KG1 (cell line): ENCODE measurements at regions not wholly inside any gene's neighbourhood (a gene's known extent, or its start where the extent isn't known, plus 50 kb on each side); places are given as distances from the start of the nearest gene placed in this dataset.

Source experiments
- DNase-seq: peaks from one replicate; lab custom pipeline; 2025; lab: John Stamatoyannopoulos, UW

DNA sequence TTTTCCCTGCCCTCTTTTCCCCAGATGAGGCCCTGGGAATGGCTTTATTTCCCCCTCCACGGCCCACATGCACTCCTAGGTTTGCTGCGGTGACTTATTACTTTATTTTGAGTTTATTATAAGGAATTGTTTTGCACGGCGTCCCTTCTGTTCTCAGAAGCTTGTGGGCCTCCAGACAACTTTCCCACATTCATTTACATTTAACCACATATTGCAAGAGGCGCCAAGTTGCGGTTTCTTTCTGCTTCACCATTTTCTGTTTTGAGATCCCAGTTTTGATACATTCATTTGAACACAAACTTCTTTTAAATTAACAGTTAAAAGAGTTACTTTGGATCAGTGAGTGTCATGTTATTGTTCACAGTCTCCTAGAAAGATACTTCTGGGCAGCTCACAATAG, 532.5 kb upstream of the MGMT start:
- DNase-seq = no peak

DNA sequence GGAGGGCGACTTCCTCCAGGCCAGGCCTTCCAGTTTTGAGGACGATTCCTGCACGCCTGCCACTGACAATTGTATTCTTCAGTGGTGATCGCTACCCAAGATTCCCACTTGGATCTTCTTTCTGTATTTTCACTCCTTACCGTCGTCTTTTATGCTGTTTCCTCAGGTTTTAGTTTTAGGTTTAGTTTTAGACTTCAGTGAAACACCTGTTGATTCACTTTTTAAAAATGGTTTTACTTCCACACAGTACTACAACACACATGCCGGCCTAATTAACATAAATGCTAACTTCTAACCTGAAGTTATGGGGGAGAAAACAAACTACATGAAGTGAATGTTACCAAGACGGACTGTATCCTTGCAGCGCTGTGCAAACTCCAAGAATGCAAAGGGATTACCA, 530.6 kb upstream of the MGMT start:
- DNase-seq = no peak

DNA sequence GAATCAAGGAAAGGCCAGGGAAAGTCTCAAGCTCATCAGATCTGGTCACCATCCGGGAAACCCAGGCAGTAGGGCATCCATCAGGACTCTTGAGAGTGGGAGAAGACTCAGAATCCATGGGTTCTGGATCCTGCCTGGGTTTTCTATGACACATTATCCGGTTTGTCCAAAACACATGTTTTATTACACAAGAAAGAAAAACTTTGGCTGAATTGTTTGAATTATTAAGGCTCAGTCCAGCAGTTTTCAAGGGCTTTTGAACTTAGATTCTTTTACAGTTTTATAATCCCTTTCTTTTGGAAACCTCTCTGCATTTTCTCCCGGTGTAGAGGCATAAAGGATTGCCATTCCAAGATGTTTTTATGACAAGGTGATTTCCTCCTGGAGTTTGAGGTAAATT, 528.5 kb upstream of the MGMT start:
- DNase-seq = no peak

GRCh38 chr10:128940081-128940480, 527.0 kb upstream of the MGMT start:
- DNase-seq = no peak

DNA sequence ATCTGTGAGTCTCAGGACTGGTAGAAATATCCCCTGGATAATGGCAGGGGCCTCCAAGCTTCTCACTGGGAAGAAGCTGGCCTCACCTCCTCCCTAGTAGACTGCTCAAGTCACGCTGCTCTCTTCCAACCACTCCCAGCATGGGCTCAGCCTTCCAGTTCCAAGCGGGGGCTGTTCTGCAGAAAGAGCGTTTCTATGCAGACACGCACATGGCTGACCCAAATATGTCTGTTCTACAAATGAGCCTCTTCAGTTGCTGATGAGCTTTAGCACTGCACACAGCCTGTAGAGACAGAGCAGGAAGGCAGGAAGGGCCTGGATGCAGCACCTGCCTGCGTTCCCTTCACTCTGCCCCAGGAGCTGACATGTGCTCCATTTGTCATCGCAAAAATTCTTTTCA, 523.9 kb upstream of the MGMT start:
- DNase-seq = no peak

DNA sequence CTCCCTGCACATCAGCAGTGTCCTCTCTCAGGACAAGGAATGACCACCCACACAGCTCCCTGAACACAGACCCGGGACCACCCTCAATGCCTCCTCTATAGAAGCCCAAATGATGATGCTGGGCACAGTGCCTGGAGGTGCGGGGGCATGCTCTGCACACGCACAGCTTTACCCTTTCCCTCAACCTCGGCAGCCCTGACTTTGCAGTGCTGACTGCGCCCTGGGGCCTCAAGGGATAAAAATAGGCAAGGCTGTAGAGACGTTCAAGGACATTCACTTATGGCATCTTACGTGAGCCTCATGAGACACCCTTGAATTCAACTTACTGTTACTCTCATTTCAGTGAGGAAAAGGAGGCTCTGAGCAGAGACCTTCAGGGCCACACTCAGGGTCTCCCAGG, 521.6 kb upstream of the MGMT start:
- no peak for DNase-seq

DNA sequence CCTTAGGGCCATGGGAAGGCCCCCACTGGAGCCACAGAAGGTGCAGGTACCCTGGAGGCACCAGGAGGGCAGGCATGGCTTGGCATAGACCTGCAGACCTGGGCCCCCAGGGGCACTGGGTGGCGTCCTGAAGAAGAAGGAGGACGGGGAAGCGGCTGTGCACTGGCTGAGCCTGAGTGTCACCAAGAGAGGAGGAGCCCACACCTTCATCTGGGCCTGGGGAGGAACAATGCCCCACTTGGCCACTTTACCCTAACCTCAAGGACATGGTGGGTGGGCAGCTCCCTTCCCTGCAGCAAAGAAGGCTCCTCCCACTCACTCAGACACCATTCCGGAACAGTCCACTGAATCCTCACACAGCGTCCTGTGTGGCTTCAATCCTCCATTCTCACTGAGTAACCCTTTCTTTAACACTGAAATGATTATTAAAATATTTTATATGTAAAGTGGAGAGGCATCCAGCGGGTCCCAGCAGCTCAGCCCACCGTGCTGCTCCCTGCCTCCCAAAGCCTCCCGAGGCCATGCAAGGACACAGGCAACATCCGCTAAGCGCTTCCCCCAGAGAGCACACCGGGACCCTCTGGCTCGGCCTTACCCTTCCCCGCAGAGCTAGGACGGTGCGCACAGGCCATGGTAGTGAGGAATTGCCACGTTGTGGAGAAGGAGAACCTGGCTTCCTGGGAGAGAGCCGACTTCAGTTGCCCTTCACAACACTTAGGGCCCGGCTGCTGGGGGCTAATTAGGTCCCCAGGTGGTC, 516.7 kb upstream of the MGMT start:
- no peak for DNase-seq

- no peak for DNase-seq
Observed at GRCh38 chr10:128950916-128951275, 516.1 kb upstream of the MGMT start.

- DNase-seq = no peak
Observed at GRCh38 chr10:128952856-128953255, 514.2 kb upstream of the MGMT start.

GRCh38 chr10:128956149-128956548, 510.9 kb upstream of the MGMT start:
- DNase-seq = no peak

DNA sequence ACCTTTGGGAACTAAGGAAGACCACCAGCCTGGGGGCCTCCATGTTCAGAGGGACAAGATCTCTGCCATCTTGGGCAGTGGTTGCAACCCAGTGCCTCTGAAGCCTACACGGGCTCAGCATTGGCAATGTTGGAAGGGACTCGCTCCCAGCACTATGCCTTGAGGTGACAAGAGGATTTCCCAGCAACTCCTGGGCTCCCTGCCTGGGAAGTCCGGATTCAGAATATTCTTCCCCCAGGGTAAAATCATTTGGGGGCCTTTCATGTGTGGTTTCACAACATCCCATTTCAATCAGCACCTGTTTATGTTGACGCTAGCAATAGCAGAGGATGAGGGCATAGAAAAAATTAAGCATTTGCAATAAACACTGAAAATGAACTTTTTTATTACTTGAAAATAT, 509.8 kb upstream of the MGMT start:
- DNase-seq = no peak

- no peak for DNase-seq
Observed at GRCh38 chr10:128958834-128959690, 508.0 kb upstream of the MGMT start.

- DNase-seq = no peak
Observed at GRCh38 chr10:128959746-128960145, 507.3 kb upstream of the MGMT start.

DNA sequence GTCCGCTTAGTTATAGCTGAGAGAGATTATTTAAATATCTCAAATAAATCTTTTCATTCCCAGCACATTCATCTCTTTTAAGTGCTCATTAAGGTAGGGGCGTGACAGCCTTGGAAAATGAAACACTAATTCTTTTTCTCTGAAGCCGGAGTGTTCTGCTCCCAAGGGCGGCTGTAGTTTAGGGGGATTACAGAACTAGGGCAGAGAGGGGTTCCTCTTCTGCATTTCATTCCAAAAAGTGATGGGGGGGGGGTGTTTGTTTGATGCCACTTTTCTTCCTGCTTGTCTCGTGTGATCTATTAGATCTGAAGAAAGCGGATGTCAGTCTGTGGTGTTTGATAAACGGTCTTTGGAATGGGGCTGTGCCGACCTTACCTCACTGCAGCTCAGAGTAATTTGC, 506.5 kb upstream of the MGMT start:
- no peak for DNase-seq

DNA sequence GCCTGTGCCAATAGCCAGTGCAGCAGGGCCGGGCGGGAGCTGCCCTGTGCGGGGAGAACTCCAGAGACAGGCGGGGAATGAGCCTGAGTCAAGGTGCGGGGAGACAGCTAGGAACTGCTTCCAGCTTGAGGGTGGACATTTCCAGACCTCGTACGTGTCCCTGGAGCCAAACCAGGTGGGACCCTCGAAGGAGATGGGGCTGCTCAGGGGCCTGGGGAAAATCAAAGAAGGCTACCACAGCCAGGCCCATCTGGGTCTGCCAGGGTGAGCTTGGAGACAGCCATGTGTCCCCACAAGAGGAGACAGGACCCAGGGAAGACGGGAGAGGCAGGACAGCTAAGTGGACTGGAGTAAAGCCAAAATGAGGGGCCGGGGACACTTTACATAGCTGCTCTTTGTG, 504.9 kb upstream of the MGMT start:
- DNase-seq = no peak

DNA sequence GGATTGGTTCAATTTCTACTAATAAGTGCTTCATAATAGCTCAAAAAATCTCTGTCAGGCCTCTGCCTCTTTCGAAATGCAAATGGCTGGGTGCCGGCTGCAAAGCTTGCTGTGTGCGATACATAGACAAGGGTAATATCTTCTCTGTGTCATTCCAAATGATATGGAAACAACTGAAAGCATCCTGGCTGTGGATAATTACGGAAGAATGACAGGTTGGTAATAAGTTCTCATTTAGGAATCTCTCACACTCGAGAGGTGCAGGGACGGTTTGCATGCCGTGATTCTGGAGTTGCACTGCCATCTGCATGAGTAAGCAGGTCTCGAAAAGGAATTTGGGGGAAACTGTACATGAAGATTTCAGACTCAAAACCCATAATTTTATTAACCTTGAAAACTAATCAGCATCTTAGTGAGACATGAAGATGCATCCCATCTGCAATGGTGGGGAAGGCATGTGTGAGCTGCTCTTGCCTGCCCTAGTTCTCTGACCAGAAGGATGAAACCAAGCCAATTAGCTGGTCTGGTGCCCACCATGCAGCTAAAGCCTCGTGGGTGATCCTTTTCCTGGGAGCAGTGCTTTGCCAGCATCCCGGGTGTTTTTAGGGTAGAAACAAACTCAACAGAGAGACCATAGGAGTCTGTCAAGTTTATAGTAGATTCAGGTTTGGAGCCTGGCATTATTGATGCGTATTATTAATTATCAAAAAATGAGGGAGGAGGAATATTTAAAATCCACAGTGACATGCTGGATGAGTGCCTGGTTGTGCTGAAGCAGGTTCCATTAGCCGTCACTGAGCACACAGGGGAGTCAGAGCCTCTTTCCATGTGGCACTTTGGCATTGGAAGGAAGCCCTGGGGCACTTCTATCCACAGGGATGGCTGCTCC, 503.6 kb upstream of the MGMT start:
- DNase-seq = no peak

DNA sequence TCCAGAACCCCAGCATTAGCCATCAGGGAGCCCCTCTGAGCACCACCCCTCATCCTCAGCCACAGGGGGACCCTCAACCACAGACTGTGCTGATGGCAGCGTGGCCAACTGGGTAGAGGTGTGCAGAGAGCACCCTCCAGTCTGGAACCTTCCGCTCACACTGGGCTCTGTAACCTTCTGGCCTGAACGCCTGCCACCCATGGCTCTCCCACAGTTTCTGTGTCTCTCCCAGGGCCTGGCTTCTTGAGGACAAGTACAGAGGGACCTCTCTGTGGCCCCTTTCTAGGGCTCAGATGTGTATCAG, 503.0 kb upstream of the MGMT start:
- no peak for DNase-seq

DNA sequence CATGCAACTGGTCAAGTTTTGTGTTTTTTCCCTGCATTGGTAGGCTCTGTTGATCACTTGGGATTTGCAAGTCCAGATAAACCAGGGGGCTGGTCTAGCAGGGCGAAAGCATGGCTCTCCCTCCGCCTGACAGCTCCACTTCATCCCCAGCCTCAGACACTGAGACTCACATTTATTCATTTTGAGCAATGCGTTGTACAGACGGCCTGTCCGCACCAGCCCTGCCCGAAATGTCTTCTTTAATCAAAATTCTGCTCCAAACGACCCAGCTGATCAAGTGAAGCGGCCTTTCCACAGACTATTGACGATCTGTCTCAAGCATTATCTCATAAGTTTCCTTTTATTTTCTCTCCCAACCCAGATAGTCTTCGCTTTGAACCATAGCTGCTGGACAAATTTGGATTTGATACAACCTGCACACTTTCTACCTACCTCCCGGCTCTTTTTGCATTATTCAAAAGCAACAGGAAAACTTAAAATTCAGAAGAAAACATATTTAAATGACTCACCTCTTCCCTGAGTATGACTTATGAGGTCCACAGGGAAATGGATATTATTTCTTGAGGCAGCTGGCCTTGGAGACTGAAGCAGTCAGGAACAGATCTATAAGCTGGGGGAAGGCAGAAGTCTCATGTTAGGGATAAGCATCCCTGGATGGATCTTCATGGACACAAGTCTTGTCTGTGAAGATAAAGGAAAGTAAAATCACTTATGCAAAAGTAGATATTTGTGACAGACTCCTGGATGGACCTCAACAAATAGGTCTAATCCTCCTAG, 498.9 kb upstream of the MGMT start:
- DNase-seq = no peak

DNA sequence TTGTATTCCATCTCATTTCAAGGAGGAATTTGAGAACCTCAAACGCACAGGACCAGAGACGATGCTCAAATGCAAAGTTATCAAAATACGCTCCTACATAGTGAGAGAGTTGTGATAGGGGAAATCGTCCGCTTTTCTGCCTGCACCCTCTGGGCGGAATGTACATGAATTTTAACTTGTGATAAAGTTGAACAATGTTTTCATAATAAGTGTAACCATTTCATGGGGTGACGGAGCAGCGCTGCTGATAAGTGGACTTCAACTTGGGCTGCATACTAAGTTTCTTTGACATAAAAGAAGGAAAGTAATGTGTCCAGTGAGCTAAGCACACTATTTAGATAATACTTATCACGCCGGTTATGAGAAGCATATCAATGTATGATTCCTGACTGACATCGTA, 497.5 kb upstream of the MGMT start:
- no peak for DNase-seq

- DNase-seq = no peak
Observed at GRCh38 chr10:128971374-128972035, 495.5 kb upstream of the MGMT start.

DNA sequence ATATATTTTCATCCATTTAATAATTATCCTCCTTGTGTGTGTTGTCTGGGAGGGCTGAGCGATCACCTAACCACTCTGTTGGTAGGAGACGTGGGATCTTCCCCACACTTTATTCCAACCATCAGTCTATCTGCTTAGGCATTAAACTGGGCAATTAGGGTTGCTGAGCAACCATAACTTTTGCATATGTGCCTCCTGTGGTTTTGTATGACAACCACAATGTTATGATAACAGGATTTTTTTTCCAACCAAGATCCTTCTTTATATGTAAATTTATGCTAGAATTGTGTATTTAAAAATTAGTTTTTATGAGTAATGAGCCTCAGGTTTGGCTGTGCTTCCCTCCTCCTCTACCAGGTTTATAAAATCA, 495.0 kb upstream of the MGMT start:
- no peak for DNase-seq

DNA sequence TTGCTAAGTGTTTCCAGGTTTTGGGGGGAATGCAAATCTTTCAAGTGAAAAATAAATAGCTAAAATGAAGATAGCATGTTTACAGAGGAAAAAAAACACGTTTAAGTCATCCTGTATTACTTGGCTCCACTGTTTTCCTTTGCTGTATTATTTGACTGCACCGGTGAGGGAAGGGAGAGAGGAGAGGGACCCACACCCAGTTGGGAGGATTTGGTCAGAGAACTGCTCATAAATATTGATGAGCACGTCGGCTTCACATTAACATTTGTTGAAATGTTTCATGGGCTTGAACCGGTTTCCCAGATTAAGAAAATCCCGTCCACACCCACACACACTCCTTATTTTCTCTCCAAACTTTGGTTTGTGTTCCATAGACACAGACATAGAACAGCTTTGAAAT, 493.8 kb upstream of the MGMT start:
- no peak for DNase-seq
